NCI-H2081 (cell line): ENCODE measurements at regions not wholly inside any gene's neighbourhood (a gene's known extent, or its start where the extent isn't known, plus 50 kb on each side); places are given as distances from the start of the nearest gene placed in this dataset.
A peak's percentile ranks its signal among the peaks of the same experiment; 100 is the strongest.

Experiments
- DNase-seq, 2 experiments: peaks; one replicate each; lab custom pipeline; 2025; lab: John Stamatoyannopoulos, UW

GRCh38 chr1:164308101-164308500 is 250.9 kb upstream of the PBX1 start:
- no peak for DNase-seq

DNA sequence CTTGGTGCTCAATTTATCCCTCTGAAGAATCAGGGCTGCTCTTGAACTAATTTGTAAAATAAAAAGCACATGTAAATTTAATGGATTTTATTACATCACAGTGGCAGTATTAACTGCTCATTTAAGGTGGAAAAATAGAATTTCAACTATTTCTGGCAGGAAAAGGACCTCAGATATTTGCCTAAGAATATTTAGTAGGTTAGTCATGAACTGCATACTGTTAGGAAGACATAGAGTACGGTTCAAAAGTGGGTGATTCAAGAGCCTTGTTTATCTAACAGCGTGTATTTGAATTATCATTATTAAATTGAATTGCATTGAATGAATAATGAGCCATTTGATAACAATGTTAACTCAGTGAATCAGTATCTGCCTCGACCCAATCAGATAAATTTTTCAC is 248.8 kb upstream of the PBX1 start:
- DNase-seq = no peak

- DNase-seq = no peak
Observed at GRCh38 chr1:164311377-164311776, 247.6 kb upstream of the PBX1 start.

GRCh38 chr1:164320790-164321731 is 237.9 kb upstream of the PBX1 start:
- DNase-seq = peak in 1 of 2 experiments; percentile 10

- DNase-seq = no peak
Observed at GRCh38 chr1:164325786-164326185, 233.2 kb upstream of the PBX1 start.

- DNase-seq = no peak
Observed at GRCh38 chr1:164333387-164333786, 225.6 kb upstream of the PBX1 start.

GRCh38 chr1:164337394-164337793 is 221.6 kb upstream of the PBX1 start:
- DNase-seq = no peak

- DNase-seq = no peak
Observed at GRCh38 chr1:164337885-164338284, 221.1 kb upstream of the PBX1 start.

GRCh38 chr1:164343189-164343588 is 215.8 kb upstream of the PBX1 start:
- no peak for DNase-seq

GRCh38 chr1:164347980-164348379 is 211.0 kb upstream of the PBX1 start:
- no peak for DNase-seq

GRCh38 chr1:164356511-164356910 is 202.5 kb upstream of the PBX1 start:
- no peak for DNase-seq

DNA sequence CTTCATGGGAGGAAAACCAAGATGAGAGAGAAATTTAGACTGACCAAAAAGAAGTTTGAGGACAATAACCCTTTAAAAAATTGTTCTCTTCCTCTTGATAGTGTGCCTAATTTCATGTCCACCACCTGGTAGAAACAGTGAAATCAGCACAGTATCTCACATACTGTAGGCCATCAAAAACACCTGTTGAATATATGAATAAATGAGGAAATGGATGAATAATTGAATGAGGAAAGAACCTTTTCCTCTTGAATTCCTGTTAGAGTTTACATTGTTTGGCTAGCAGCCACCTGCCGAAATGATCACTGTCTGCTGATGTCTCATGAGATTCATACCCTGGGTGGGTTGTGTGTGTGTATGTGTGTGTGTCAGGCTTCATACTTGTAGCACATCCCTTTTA is 198.7 kb upstream of the PBX1 start:
- DNase-seq = no peak

GRCh38 chr1:164361927-164362326 is 197.1 kb upstream of the PBX1 start:
- DNase-seq = no peak

DNA sequence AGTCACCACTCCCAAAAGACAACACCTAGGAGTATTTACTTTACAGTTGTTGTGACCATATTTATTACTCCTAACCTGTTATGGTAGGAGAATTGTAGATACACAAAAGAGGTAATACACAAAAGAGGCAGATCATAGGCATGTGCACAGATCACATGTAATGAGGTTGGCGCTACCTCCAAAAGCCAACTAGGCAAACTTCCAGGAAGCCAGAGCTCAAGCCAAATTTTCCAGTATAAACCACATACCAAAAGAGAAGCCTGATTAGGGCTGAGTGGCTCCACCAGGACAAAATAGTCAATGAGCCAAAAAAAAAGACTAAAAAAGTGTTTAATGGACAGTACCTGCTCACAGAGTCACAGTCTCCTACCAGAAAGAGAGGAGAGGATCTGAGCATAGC is 195.0 kb upstream of the PBX1 start:
- DNase-seq = no peak

DNA sequence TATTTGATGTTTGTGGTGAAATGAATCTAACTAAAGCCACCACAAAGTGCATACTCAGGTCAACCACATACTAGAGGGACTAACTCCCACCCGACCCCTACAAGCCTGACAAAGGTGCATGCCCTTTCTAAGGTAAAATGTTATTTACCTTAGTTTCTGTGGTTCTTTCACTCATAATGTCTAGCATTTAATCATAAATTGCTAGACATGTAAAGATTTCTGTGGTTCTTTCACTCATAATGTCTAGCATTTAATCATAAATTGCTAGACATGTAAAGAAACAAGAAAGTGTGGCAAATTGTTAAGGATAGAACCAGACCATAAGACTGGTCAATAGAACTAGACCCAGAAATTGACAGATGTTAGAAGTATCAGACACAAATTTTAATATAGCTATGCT is 193.0 kb upstream of the PBX1 start:
- no peak for DNase-seq

DNA sequence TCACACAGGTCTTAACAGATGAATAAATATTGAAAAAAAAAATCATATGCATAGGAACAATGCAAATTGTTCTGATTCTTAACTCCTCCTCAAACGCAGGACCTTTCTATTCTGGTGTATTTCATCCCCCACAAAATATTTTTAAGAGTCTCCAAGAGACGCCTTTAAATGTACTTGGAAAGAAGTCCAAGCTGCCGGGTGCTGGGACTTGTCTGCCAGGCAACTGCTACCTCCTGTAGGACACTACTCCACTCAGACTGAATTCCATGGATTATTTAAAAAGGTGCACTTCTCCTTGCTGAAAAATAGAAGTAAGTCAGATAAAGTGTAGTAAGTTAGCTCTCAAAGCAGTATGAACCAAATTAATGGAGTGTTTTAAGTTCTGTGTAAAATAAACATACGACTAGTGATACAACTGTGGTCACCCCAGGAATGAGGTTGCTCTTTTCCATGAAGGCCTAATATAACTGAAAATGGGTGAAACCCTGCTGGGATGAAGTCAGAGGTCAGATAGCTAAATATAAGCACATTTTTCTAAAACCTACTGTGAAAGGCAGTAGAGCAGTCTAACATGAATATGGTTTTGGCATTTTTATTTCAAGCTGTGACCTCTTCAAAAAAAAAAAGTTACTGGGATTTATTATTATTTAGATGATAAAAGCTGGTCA is 189.2 kb upstream of the PBX1 start:
- DNase-seq = no peak

DNA sequence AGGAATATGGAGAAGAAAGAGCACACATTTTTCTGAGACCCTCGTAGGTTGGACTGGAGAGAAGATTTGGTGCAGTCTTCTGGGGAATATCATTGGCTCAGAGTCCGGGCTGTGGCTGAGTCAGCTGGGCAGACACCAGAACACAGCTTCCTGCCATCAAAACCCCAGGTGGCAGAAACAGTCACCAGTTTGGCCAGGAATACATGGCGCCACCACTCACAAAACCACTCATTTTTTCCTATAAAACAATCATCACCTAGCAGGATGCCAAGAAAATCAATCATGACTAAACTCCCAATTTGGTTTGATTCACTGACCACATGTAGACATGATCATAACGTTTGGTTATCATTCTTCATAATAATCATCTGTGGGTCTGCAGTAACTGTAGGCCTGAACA is 178.1 kb upstream of the PBX1 start:
- peak; percentile 75 to 90 for DNase-seq

DNA sequence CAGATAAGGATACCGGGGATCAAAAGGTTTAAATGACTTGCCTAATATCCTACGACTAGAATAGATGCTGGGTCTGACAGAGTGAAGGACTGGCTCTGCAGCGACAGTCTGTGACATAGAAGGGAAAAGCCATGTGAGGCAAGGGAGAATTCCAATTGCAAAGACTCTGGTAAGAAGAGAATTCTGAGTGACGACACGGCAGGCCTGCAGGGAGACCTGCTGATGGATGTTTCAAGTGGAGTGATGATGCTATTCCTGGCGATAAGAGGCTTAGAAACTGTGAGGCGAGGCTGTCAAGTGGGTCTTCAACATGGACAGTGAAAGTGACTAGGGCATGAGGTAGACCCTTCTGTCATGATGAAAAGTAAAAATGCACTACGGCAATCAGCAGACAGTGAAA is 176.6 kb upstream of the PBX1 start:
- DNase-seq = no peak

DNA sequence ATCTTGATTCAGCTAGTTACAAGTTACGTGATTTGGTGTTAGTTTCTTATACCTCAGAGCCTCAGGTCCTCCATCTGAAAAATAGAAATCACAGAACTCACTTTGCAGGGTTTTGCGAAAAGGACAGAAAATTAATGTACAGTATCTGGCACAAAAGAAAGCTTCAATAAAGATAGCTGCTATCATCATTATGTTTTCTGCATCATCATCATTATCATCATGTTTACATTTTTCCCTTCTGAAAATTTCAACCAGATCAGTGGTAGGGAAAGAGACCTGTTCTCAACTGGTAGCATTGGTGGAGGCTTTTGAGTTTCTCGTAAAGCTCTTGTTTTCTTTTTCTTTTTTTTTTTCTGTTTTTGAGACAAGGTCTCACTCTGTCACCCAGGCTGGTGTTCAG is 174.7 kb upstream of the PBX1 start:
- DNase-seq = no peak

DNA sequence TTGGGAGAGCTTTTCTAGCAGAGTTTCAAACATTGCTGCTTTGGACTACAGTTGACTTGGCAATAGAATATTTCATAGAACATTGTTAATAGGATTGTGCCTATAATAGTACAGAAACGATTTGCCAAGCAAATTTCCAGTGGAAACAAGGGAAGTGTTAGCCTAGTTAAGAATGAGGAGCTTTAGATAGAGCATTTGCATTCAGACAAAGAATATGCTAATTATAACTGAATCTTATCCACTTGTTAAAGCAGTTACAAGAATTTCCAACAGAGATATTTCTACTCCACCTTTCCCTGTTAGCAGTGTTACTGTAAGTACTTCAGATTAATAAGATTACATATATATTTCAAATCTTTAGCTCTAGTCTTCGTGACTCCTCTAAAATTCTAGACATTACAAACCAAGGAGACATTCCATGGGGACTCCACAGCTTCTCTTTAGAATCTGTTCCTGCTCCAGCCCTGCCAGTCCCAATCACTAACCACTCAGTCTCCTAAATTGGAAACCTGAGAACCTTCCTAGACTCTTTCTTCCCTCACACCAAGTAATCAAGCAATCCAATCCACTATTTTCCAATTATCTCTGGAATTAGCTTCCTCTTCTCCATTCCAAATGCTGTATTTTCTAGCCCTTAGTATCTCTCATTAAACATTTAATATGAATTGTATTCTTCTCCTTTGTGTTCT is 141.8 kb upstream of the PBX1 start:
- DNase-seq = no peak

DNA sequence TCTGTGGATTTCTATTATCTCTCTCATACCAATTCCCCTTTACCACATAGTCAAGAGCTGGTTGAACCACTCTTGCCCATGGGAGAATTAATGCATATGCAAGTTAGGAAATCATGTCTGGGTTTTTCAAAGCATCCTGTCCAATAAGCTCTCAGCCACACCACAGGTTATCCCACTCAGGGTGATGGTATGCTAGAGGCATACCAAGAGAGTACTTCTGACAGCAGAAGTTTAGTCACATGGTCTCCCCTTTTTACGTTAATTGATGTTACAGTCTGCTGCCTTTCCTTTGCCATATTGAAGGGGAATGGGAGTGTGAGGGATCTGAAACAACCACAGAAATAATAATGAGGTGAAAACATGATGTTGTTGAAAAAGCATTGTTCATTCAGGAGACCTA is 135.8 kb upstream of the PBX1 start:
- DNase-seq = no peak

- DNase-seq = no peak
Observed at GRCh38 chr1:164433141-164433817, 125.7 kb upstream of the PBX1 start.
